Inflammatory macrophage treated with lipopolysaccharide for 4 hours (primary cell): ENCODE measurements at regions not wholly inside any gene's neighbourhood (a gene's known extent, or its start where the extent isn't known, plus 50 kb on each side); places are given as distances from the start of the nearest gene placed in this dataset.

Source experiments
- DNase-seq: peaks from one replicate; pipeline ENCODE4 v3.0.0-alpha.2; 2020

DNA sequence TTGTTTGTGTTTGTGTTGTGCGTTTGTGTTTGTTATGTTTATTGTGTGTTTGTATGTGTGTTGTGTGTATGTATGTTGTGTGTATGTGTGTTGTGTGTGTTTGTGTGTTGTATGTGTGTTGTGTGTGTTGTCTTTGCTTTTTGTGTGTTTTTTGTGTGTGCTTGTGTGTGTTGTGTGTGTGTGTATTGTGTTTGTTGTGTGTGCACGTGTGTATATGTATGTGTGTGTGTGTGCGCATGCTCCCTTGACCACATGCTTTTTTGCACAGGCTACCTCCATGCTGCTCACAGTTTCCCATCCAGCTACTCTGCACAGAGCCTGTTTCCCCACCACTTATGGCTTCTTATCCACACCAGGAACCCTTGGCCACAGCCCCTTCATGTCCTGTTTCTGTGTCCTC, 720.0 kb upstream of the ADAMTS16 start:
- no peak for DNase-seq

DNA sequence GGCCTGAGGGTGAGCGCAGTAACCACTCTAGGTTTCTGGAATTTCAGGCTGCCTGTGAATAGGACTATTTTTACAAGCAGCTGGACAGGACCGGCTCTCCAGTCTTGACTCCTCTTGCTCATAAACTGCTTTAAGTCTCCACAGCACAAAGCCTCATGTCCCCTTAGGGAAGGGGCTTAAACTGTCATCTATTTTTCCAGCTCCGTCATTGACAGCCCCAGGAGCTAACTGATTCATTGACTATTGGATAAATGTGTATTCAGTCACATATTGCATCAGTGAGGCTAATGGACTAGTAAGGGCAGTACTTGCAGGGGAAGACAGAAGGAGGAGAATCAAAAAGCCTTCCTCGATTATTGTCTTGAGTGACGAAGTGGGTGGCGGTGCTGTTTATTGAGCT, 719.4 kb upstream of the ADAMTS16 start:
- no peak for DNase-seq

DNA sequence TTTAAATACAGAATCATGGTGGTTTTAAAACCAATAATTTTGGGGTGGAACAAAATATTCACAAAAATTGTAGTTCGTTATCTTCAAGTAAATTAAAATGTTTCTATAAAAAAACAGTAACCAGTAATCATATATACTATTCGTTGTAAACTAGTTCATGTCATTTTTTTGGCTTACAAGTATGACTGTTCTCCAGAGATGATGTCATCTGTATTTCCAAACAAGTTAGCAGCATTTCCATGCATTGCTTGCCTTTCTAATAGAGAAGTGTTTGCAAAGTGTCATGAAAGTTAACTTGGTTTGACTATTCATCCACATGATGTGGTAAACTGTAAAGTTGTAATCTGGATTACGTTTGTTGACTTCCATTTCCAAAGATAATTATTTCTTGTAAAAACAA, 717.9 kb upstream of the ADAMTS16 start:
- DNase-seq = no peak

DNA sequence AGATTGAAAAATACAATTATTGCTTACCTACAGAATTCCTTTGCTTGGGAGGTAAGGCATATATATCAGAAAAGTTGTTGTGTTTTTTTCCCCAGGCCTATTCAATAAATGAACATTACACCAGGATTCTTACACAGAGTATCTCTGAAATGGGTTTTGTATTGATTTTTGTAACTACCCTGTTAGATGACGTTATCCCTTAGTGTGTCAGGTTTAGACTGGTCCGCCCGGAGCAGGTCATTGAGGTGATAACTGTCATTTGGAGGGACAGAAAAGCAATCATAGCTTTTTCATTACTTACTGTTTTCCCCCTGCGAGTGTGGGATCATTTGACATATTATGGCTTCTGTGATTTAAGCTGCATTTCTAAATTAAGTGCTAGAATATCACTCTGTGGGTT, 715.2 kb upstream of the ADAMTS16 start:
- no peak for DNase-seq

DNA sequence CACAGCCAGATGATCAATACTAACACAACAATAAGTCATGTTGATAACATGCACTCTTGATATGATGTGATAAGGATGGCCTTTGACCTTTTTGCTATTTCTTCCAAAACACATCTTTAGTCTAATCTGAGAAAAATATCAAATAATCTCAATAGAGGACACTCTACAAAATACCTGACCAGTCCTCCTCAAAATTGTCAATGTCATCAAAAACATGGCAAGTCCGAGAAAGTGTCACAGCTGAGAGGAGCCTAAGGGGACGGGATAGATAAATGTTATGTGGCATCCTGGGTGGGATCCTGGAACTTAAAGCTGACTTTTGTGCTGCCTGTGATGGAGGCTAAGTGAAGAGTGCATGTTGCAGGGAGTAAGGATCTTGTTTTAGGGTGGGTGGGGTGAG, 699.6 kb upstream of the ADAMTS16 start:
- DNase-seq = no peak

DNA sequence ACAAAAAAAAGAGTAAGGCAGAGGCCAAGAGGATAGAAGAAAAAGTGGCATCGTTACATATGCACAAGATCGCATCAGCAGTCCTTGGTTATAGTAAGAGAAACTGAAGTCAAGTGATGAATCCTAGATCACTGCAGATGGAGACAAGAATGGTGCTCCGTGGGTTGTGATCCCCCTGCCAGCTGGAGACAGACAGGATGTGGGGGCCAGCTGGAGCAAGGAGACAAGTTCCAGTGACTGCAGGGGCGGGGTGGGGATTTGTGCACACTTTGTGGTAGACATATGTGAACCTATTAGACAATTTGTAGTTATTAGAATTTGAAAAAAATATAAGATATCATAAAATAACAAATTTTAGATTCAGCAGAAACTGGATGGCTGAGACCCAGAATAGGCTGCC, 697.9 kb upstream of the ADAMTS16 start:
- no peak for DNase-seq

DNA sequence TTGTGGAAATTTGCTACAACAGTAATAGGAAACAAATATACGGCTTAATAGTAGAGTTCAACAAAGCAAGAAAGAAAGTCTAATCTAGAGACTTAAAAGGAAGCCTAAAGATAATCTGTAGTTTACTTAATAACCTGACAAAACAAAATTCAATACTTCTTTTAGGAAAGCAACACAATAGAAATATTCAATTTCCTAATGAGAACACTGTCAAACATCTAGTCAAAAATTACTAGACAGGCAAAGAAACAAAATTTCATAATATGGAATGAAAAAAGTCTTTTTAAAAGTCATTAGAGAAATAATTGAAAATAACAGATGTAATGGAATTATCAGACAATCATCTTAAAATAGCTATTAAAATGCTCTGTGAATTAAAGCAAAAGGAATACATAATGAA, 692.5 kb upstream of the ADAMTS16 start:
- no peak for DNase-seq

DNA sequence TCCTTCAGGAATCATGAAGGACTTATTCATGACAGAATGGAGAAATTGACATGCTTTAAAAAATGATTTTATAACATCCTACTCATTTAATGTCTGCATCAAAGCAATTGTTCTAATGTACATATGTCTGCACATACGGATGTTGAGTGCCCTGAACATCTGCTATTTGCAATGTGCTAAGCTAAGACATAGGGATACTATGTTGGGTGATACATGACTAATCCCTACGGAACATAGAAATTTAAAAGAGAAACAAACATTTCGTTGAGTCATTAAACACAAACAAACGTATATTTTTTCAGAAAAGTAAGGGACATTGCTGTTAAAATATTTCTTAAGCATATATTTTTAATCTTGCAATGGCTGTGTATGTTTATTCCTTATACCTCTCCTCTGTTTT, 686.5 kb upstream of the ADAMTS16 start:
- no peak for DNase-seq

DNA sequence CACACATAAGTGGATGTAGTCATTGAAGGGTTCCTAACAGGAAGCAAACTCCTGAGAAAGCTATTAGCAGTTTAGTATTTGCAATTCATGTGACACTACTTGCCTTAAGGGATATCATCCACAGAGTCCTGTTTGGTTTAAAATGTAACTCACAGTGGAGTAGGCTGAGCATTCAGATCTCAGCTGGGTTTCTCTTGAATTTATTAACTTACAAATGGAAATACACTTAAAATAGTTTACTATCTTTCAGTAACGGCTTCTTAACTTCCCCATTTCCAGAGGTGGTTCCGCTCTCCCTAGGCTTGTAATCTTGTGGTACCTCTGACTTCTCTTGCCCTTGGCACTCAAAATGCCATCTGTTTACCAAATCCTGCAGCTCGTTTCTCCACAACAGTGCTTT, 660.7 kb upstream of the ADAMTS16 start:
- no peak for DNase-seq

DNA sequence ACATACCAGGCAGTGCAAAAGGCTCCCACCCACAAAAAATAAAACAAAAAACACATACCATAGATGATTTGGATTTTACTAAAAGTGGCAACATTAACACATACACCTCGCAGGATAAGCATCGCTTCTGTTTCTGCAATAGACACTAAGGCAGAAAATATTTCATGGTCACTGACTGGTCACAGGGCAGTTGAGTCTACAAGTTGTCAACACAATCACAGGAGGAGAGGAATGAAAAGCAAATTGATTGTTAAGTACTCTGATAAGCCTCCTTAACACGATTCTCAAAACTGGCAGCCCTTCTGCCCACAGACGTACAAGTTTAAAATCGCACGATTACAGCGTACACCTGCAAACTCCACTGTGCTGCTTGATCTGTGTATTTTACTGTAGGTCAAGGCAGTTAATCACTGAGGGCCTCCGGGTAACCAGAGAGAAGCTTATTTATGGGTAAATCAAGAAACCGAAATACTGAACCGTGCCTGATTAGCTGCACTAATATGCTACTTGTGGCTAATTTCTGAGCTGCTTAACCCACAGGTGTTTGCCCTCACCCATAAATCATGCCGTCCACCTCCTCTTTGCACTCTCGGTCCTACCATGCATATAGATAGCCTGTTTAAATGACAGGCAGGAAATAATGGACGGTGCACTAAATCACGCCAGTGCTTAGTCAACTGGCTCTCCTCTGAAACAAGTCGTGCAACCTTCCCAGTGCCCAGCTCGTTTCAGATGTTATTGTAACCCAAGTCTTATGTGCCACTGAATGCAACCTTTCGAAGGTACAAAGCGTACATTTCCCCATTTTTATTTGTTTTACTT, 659.4 kb upstream of the ADAMTS16 start:
- no peak for DNase-seq

DNA sequence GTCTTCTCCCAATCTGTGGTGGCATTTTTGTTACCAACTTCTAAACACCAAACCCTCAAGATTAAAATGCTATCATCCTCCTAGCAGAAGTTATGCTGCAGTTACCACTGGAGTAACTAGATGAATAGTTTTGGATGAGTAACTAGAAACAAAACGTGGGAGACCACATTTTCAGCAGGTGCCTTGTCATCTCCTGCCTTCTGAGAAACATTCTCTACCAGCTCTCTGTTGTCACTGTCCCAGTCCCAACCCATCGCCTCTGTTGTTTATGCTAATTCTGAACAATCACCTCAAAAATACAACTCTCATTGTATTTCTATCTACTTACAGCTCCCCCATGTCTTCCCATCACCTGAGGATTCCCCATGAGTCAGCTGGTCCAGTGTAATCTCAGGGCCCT, 652.5 kb upstream of the ADAMTS16 start:
- DNase-seq = no peak

DNA sequence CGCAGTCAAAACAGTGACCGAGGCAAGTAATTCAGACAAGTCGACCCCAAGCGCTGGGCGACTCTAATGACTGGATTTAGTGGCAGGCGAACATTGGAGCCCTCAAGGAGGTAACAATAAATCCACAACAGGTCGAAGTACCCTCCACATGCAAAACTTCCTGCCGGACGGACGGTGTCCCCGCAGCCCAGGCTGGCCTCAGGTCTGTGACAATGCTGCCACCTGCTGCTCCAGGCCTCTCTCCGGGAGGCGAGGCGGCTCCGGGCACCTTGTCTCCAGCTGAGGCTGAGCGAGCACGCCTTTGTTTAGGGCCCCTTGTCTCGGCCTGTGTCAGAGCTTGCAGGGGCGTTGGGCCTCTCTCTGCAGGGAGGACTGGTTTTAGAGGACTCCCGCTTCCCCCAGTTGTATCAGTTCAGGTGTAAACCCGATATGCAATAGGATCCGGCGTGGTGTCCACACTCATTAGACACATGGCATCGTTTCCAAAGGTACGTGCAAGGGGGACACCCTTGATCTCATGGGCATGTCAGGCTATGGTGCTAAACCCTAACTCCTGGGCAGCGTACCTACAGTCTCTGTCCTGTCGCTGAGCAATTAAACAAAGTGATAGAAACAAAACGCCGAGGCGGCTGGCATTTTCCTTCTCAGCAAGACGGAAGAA, 628.0 kb upstream of the ADAMTS16 start:
- DNase-seq = no peak

DNA sequence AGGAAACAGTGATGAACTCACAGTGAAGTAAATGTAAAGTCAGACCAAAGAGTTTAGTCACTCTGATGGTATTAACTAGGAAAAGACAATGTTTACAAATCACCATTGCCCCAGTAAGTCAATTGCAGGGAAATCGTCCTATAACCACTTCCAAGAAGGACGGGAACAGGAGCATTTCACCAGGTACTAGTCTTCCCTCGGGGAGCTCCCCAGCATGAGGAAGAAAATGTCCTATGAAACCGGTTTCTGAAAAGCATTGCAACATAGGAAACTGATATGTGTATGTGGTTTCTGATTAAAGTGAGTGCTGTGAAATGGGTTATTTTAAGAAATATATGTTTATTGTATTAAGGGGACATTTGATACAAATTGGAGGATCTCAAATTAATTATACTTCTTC, 626.7 kb upstream of the ADAMTS16 start:
- DNase-seq = no peak

DNA sequence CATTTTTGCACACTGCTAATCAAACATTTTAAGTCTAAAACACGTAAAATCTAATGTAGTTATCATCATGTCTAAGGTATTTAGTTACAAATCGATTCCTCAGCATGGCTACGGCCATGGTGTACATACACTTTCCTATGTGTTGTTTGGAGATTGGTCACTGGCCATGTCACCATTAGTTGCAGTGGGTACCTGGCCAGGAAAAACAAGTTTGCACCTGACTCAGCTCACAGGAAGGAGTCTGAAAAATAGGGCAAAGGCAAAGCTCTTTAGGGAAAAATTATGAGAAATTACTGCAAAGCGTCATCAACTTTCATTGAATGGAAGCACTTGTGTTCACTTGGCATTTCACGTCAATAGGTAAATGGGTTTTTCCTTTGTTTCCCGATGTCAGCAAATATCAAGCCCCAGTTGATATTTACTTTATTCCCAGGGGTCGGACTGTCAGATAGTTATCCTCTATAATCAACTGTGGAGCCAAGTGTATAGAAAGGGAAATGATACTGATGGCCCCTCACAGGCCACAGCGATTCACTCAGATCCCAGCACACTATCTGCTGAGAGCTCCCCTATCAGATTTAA, 626.0 kb upstream of the ADAMTS16 start:
- DNase-seq = no peak

DNA sequence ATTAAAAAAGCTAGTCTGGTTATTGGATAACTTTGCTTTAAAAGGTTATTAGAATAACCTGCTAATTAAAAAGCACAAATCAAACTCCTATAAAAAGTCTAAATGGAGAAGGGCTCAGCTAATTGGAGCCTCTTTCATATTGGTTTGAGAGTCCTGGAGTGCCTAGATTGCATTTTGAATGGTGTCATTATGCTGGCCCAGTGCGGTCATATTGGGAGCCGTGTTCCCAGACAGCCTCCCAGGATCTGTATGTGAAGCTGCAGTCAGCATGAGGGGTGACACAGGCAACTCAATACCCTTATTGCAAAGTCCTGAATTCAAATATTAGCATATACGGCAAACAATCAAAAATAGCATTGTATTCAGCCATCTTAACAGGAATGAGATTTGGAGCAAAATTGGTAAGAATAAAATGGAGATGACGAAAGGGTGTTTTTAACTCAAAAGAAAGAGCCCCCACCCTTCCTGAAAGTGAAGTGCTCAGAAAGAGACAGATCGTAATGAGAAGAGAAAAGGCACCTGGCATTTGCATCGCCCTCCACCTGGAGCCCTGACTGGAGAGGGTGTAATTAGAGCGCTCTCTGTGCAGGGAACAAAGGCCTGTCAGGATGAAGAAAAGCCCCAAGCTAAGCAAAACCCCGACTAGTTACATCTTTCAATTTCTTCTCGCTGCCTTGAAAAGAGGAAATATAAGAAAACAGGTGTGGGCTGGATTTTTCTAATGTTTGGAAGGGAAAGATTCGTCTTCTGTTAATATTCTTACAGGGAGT, 621.0 kb upstream of the ADAMTS16 start:
- no peak for DNase-seq

DNA sequence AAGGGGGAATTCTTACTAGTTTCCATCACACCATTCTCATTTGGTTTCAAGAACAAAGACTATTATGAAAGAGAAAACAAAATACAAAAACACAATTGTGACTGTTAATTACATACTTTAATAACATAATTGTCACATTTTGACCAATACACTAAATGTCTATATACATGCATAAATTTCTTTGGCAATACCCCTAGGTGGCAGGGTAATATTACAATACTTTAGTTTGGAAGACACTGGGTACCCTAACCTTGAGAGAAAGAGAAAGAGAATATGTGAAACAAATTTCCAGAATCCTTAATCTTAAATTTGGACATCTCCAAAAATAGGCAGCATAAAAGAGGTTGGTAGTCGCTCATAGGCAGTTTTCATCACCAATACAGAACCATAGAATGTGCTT, 619.6 kb upstream of the ADAMTS16 start:
- no peak for DNase-seq

DNA sequence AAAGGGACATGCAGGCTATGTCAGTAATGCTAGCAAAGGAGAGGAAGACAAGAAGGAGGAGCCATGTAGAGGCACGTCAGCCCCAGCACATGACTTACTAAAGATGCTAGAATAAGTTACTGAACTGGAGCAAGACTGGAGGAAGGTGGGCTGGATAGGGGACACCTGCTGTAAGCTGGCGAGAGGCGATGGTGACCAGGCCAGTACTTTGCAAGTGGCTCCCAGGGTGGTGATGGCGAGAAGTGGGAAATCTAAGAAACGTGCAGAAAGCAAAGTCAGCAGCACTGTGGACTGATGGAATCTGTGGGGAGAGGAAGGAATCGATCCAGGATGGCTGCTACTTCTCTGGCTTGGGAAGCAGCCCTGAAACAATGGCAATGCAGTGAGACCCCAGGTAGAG, 617.1 kb upstream of the ADAMTS16 start:
- DNase-seq = no peak

DNA sequence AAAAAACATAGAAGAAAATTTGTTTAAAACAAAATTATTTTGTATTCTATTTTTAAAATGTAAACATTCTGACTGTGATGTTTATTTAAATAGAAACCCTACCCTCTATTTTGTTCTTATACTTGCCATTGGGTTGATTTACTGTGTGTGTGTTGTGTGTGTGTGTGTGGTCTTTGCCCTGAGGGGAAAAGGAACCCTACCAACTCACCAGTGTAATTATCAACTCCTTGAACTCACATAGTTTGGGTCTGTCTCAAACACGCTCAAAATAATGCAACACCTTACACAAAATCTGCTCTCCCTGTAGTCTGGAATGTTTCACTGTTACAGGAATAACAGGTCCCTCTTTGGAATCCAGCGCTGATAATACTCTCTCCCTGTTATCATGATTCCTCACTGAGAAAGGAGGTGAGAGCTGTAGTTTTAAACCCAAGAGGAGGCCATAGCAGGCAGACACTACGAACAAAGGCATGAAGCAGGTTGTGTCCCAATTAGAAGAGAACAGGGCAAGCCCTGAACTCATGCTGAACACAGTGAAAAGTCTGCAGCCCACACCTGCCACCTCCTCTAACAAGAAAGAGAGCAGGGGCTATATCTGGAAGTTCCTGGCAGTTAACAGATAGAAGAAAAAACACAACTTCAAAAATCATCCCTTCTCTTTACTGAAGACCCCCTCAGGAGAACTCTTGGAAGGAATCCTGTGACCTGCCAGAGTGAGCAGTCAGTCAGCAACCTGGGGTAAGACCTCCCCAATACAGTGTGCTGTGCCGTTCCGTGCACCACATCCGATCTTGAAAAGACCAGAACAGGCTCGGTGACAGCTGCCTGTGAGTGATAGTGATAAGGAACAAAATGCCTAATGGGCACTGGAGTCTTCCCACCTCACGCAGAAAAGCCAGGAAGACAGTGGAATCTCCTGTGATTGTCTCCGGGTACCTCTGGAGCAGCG, 608.1 kb upstream of the ADAMTS16 start:
- no peak for DNase-seq

DNA sequence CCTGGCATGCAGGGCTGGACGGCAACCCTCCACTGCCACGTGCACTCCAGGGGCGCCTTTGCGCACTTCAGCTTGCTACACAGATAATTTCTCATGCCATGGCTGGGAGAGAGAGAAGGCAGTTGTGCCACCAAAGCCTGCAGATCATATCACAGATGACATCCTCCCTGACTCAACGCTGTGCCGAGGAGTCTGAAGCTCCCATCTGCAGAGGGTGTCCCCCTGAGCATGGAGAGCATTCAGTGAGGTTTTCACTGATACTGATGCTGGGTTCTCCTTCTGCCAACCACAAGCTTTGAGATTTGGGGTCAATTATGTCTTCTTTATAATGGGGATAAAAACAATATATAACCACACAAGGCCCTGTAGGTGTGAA, 607.4 kb upstream of the ADAMTS16 start:
- DNase-seq = no peak

DNA sequence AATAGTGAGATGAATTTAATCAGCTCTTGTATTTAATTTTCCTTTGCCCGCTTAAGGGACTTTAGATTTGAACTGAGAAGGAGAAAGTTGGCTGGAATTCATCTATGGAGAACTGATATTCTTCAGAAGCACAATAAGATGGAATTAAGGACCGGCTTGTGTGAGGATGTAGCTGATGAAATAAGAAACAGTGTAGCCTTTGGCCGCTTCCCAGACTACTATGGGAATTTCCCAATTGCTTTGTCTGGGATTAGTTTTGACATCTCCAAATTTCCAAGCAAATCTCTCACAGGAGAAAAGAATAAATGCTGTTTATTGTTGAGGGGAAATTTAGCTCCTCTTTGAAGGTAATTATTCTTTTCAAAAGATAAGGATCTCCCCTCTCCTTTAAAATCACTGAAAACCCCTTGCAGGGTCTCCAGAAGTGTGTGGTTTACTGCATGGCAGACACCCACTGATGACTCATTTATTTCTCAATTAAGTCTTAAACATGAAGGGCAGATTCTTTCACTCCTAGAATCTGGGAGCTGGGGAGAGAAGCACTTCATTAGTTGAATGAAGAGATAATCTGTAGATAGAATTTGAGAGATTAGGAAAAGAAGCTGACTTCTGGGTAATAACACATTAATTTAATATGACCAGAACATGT, 606.5 kb upstream of the ADAMTS16 start:
- DNase-seq = no peak

DNA sequence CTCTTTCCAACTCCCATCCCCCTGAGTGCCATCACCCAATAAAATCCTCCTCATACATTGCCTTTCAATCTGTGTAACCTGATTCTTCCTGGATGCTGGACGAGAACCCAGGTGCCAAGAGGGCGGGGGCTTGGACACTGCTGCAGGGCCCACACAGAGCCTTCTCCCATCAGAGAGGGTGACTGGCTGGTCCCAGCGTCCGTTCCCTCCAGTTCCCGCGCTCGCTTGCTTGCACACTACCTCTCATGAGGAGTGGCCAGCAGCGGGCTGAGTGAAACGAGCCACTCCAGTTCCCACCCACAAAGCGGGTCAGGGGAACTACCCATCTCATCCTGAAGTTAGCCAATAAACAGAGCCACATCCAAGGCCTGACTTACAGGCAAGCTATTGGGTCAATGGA, 602.6 kb upstream of the ADAMTS16 start:
- DNase-seq = no peak
